Stomach (tissue), 4 donors: ENCODE measurements at regions not wholly inside any gene's neighbourhood (a gene's known extent, or its start where the extent isn't known, plus 50 kb on each side); places are given as distances from the start of the nearest gene placed in this dataset.

Source experiments
- CTCF ChIP-seq, 7 experiments: fragments of 450-650 bp in 4 of 7; fragments of 200-600 bp in 3 of 7; sonication (generic) in 3 of 7; IDR thresholded peaks; one replicate each; pipeline ENCODE4 v1.5.1; 2016 to 2019; ENCODE audit warnings: antibody characterized with exemption in 7 of 7, control low read depth in 2 of 7, mild to moderate bottlenecking in 1 of 7
- EP300 ChIP-seq: sonication (generic); formaldehyde crosslinking; IDR thresholded peaks from one replicate; pipeline ENCODE4 v1.6.1; 2017; ENCODE audit warnings: antibody characterized with exemption
- POLR2A ChIP-seq, 4 donors: fragments of 450-650 bp; IDR thresholded peaks; one replicate each; pipeline ENCODE4 v1.6.1; 2016; ENCODE audit warnings: antibody characterized with exemption in 4 of 4, control low read depth in 2 of 4, mild to moderate bottlenecking in 1 of 4, moderate library complexity in 1 of 4
- POLR2AphosphoS5 ChIP-seq, 3 donors: sonication (generic); formaldehyde crosslinking; IDR thresholded peaks; one replicate each; pipeline ENCODE4 v1.6.1; 2016; ENCODE audit warnings: antibody characterized with exemption in 3 of 3

GRCh38 chr3:34394978-34395748 is 596.7 kb downstream of the PDCD6IP start:
- TF ChIP-seq CTCF (IDR thresholded peaks at IDR 0.05) (no peak), POLR2A (IDR thresholded peaks at IDR 0.05) (no peak), EP300 (no peak), POLR2AphosphoS5 (IDR thresholded peaks at IDR 0.05) (no peak)
